ENCODE measurements at regions not wholly inside any gene's neighbourhood (a gene's known extent, or its start where the extent isn't known, plus 50 kb on each side); places are given as distances from the start of the nearest gene placed in this dataset.

GRCh38 chr15:61780278-61780980, 279.8 kb downstream of the VPS13C start:
- CTCF ChIA-PET = interaction anchor here (2.2 kb wide), 1 partner anchor 54 kb away, joined by 7 read pairs; no protein-coding TSS in a partner anchor
- H3K9me3 ChIP-seq (ENCODE audit: control insufficient read depth, insufficient read depth, low read length) = no peaks in the 10 kb centered on the region
- no peak for DNase-seq (ENCODE audit: low read depth, low spot score)
- TF ChIP-seq CTCF (IDR thresholded peaks at IDR 0.05; ENCODE audit: low read depth, low read length) = no peak
- H3K4me3 ChIP-seq (ENCODE audit: low read depth, low read length) = no peak overlapping the region
- H3K27me3 ChIP-seq (ENCODE audit: control insufficient read depth, insufficient read depth, low read length) = no peaks in the 10 kb centered on the region
- POLR2A ChIA-PET = no interaction called here
- no peak overlapping the region for H3K27ac ChIP-seq (ENCODE audit: low read depth, low read length)

DNA sequence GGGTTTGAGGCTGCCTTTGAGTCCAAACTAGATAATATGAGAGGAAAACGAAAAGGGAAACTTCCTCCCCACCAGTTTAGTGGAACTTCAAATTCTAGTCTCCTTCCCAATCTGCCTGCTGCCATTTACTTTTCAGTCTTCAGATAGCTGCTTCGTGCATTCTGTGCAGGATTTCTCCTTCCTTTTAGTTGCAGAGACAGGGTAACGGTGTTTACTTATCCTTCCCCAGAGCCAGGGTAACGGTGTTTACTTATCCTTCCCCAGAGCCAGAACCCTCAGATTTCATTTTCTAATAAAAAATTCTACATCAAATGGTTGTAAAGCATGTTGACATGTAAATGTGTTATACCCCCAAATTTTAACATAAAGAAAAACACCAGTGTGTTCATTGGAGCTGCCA, 282.6 kb downstream of the VPS13C start:
- Histone ChIP-seq H3K27me3 (ENCODE audit: control insufficient read depth, insufficient read depth, low read length) (no peaks in the 10 kb centered on the region), H3K4me3 (ENCODE audit: low read depth, low read length) (no peak overlapping the region), H3K27ac (ENCODE audit: low read depth, low read length) (no peak overlapping the region), H3K9me3 (ENCODE audit: control insufficient read depth, insufficient read depth, low read length) (no peaks in the 10 kb centered on the region)
- no peak for TF ChIP-seq CTCF (IDR thresholded peaks at IDR 0.05; ENCODE audit: low read depth, low read length)
- CTCF ChIA-PET = no interaction called here
- POLR2A ChIA-PET = no interaction called here
- DNase-seq (ENCODE audit: low read depth, low spot score) = no peak

DNA sequence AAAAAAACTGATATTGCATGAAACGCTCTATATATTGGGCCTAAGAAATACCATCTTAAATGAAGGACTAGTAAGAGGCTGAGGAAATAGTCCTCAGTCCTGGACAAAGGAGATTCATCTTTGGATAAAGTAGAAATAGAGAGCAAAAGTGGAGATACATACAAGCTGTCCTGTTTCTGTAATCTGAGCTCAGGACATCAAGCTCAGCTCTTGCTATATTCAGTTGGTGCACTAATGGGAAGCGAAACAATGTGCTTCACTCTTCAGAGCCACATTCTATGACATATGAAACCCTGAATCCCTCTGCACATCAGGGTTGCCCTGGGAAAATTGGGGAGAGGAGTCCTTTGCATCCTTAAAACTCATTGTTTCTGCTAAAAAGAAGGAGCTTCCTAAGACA, 290.7 kb downstream of the VPS13C start:
- ChIA-PET POLR2A (no interaction called here), CTCF (no interaction called here)

DNA sequence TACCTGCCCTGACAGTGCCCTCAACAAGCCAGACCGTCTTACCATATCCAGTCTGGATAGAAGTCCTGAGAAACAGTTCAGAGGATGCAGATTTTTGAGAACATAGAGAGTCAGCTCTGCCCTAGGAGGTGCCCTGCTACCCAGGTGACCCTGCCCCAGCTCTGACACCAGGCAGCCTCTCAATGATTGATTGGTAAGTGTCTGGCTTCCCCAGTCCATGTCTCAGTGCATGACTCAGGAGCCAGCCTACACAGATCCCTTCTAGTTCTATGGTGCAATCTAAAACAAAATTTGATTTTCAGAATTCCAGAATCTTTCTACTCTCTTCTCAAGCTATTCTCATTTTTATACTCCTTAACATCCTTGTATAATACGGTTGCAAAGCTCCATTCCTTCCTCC, 292.1 kb downstream of the VPS13C start:
- CTCF ChIA-PET = no interaction called here
- TF ChIP-seq CTCF (IDR thresholded peaks at IDR 0.05; ENCODE audit: low read depth, low read length) = no peak
- no peak overlapping the region for H3K27ac ChIP-seq (ENCODE audit: low read depth, low read length)
- no peak for DNase-seq (ENCODE audit: low read depth, low spot score)
- POLR2A ChIA-PET = no interaction called here
- no peak overlapping the region for H3K4me3 ChIP-seq (ENCODE audit: low read depth, low read length)
- H3K27me3 ChIP-seq (ENCODE audit: control insufficient read depth, insufficient read depth, low read length) = no peaks in the 10 kb centered on the region
- H3K9me3 ChIP-seq (ENCODE audit: control insufficient read depth, insufficient read depth, low read length) = no peaks in the 10 kb centered on the region

More for the DNA sequence above, 290.7 kb downstream of the VPS13C start:
- H3K27me3 ChIP-seq (ENCODE audit: control insufficient read depth, insufficient read depth, low read length) = no peaks in the 10 kb centered on the region
- no peak overlapping the region for H3K4me3 ChIP-seq (ENCODE audit: low read depth, low read length)
- TF ChIP-seq CTCF (IDR thresholded peaks at IDR 0.05; ENCODE audit: low read depth, low read length) = no peak
- no peak overlapping the region for H3K27ac ChIP-seq (ENCODE audit: low read depth, low read length)
- DNase-seq (ENCODE audit: low read depth, low spot score) = no peak
- H3K9me3 ChIP-seq (ENCODE audit: control insufficient read depth, insufficient read depth, low read length) = no peaks in the 10 kb centered on the region

GRCh38 chr15:61764981-61765380, 295.3 kb downstream of the VPS13C start:
- Histone ChIP-seq H3K4me3 (ENCODE audit: low read depth, low read length) (no peak overlapping the region), H3K27ac (ENCODE audit: low read depth, low read length) (no peak overlapping the region), H3K9me3 (ENCODE audit: control insufficient read depth, insufficient read depth, low read length) (no peaks in the 10 kb centered on the region), H3K27me3 (ENCODE audit: control insufficient read depth, insufficient read depth, low read length) (no peaks in the 10 kb centered on the region)
- no peak for DNase-seq (ENCODE audit: low read depth, low spot score)
- no peak for TF ChIP-seq CTCF (IDR thresholded peaks at IDR 0.05; ENCODE audit: low read depth, low read length)
- CTCF ChIA-PET = interaction anchor here (0.9 kb wide), 1 partner anchor 69 kb away, joined by 3 read pairs; no protein-coding TSS in a partner anchor
- POLR2A ChIA-PET = no interaction called here

Data from AG04450 (cell line).